HG02981 (cell line): ENCODE measurements at regions not wholly inside any gene's neighbourhood (a gene's known extent, or its start where the extent isn't known, plus 50 kb on each side); places are given as distances from the start of the nearest gene placed in this dataset.
"Not testable (repeated sequence)": the region's sequence is repeated elsewhere in the genome, so short reads cannot be mapped to it uniquely, and the experiment has no call there.

Experiments used
- ATAC-seq: cut with Tn5 transposase; IDR thresholded peaks from one replicate; pipeline ENCODE4 v1.9.1; 2021; ENCODE audit warnings: mild to moderate bottlenecking, moderate library complexity; ENCODE audit not compliant: unreplicated experiment

DNA sequence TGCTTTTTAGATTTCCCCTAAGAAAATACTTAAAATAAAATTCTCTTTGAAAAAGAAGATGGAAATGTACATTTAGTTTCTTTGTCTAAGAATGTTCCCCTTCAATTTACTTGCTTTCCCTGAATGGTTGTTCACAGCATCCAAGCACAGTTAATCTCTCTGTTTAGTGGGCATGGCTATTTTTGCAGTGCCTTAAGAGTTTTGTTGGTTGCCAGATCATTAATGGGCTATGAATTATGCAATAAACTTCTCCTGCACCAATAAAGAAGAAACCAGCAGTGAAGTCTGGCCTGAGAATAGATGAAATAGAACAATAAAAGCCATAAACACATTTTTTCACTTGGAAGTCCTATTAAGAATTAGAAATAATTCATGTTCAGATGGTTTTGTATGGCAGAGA lies 980.4 kb upstream of the IGFBP7 start:
- no peak for ATAC-seq

DNA sequence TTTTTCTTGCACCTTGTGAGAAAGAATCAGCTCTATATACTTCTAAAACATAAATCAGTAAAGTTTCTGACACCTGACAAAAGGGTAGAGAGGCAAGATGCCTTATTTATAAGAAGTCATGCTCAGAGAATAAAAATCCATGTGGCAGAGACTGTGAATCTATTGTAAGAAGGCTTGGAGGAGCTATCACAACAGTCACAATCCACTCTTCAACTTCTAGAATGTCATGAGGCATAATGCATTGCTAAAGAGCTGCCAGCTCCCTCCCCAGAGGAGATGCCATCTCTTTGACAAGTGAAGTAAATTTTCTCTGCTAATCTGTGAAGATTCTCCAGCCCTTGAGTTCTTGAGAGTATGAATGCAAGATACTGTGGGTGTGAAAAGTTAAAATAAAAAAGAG lies 971.2 kb upstream of the IGFBP7 start:
- no peak for ATAC-seq

DNA sequence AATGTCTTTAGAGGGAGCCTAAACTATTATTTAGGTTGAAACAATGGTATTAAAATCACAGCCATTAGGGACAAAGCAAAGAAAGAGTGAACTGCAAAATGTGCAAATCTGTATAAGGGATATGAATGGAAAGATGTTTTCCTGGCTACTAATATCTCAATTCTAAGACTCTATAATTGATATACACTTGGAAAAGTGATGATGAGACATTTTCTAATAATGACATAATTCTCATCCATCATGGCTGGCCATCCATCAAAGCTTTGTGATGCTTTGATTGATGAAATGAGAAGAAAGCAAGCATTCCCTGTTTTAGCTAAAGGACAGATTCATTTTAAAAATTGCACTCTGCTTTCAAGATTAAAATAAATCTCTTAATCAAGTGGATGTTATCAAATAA lies 965.5 kb upstream of the IGFBP7 start:
- no peak for ATAC-seq

DNA sequence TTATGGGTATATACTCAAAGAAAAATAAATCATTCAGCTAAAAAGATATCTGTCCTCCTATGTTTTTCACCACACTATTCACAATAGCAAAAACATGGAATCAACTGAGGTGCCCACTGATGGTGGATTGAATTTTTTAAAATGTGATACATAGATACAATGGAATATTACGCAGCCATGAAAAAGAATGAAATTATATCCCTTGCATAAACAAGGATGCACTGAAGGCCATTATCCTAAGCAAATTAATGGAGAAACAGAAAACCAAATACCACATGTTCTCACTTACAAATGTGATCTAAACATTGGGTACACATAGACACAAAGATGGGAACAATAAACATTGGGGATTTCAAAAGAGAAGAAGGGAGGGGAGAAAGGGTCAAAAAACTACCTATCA lies 964.2 kb upstream of the IGFBP7 start:
- no peak for ATAC-seq

DNA sequence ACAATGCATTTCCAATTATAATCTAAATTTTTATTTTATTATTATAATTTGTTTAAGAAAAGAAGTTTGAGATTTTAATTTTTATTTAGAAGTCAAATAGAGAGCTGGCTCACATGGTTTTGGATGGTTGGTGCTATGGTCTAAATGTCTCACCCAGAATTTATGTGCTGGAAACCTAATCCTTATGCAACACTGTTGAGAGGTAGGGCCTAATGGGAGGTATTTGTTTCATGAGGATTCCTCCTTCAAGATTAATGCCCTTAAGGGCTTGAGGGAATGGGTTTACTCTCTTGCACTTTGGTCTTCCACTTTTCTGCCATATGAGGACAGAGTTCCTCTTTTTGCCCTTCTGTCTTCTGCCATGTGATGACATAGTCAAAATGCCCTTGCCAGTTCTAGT lies 960.5 kb upstream of the IGFBP7 start:
- ATAC-seq: no peak

DNA sequence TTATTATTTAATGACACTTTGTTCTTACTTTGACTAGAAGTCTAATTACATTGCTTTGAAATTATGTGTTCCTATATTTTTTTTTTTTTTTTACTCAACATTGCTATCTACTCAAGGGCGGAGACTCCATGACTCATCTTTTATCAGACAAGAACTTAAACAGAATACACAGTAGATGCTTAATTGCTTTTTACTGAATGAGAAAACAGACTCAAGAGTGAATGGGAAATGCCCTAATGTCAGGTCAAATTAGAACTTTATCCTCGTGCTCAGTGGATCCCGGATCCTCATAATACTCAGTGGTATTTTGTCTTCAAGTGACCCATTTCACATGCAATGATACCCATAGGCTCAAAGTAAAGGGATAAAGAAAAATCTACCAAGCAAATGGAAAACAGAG lies 954.5 kb upstream of the IGFBP7 start:
- ATAC-seq: no peak

DNA sequence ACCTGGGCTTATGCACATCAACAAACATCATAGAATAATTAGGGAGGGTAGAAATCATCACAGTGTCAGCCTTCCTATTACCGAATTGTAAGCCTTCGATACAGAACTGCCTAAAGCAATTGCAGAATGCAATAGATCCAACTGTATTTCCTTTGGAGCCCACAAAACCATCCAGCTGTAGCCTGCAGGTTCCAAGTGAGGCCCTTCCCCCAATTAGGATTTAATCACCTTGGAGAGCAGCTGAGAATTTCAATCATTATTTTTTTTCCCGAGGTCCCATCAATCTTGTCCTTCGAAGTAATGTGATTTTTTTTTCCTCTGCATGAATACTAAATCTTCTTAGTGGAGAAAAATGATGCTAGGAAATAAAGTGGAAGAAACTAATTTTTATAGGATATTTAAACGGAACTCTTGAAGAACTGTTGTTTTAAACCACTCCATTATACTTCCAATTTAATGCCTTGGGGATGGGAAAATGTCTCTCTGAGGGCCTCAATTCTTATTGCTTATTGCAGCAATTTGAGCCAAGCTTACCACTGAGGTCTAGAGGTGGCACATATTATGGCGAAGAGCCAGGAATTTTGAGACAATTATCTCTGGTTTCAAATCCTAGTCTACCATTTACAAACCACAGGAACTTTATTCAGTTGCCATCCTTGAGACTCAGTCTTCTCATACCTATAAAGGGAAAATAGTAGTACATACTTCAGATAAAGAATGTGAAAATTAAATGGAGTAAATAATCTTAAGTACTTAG lies 953.4 kb upstream of the IGFBP7 start:
- no peak for ATAC-seq

DNA sequence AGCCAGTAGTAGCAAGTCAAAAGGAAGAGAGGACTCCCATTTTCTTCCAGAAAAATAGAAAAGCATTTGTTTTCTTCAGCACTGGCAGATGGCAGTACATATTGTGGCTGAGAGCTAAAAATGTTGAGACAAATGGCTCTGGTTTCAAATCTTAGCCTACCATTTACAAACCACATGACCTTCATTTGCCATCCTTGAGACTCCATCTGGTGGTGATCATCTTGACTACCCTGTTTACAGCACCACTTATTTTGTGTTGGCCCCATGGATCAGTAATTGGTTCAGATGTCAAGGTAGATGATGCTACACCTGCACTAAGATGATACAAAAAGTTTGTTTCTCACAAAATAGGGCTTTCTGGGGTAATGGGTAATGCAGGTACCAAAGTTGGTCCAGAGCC lies 951.8 kb upstream of the IGFBP7 start:
- no peak for ATAC-seq

DNA sequence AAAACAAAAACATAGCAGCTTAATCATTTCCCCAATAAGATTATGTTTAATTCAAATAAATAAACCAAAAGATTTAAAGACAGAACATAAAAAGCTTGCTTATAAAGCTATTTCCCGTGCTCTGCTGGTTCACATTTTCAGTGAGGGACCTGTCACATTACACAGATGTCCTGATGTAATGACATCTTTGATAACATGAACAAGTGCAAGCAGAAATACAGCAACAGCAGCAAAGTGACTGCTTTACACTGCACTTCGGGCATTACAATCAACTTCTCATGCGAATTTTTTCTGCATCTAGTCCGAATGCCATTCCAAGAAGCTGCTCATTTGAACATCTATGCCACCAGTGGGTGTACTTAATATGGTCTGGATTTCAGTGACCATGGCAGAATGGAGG lies 940.3 kb upstream of the IGFBP7 start:
- ATAC-seq: no peak

DNA sequence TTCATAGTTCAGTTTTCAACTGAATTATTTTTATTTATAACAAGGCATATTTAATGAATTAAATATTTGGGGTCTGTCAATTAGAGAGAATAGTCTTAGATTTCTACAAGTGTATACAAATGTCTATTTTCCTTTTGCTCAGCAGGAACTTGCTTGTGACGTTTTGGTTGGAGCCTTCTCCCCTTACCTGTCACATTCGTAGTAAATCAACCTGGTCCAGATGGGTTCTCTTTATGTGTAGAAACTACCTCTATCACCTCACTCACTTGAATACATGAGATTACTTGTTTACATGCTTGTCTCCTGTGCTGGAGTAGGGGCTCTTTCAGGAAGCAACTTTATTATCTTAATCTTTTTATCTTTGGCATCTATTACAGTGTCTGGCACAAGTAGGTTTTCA lies 938.3 kb upstream of the IGFBP7 start:
- no peak for ATAC-seq

DNA sequence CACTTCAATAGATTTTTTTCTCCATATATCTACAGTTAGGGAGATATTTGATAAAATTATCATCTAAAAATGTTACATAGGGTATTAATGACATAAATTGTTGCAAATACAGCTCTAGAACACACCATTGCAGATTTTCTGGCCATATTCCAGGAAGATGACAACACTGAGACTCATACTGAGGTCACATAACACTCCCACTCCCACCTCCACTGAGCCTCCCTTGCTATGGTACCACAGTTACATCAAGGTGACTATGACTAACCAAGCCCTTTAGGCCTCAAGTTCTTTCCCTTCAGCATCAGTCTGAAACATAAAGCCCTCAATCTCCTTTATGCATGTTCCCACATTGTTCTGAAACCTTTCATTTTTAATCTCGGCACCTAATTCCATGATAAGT lies 932.0 kb upstream of the IGFBP7 start:
- ATAC-seq: no peak

DNA sequence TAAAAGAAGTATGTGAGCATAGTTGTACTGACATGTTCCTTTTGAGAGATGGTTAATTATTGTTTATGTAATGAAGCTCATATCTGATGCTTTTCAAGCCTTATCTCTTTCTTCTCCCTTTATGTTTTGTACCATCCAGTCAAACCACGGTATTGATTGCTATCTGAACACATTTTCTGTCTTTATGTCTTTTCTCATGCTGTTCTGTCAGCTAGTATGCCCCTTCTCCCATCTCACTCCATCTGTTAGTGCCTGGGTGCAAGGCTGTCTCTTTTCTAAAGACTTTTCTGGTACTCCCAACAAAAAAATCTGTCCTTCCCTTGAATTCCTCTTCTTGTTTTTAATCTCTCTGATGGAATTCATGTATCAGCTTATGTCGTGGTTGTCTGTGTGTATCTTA lies 883.8 kb upstream of the IGFBP7 start:
- no peak for ATAC-seq

DNA sequence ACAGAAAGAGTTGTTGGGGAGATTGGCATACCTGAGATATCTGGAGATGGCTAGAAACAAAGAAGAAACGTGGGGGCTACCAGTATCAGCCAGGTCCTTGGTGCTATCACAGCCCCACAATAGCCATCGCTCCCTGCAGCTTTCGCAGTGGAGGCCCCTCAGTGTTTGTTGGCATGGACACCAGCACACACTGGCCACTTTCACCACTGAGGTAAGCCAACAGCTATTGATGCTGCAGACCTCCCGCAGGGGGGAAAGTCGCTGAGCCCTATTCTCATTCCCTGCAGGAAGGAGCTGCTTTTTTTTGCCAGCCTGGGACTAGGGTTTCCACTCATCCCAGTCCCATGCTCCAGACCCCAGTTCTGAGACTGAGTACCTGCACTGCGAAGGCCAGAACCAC lies 879.2 kb upstream of the IGFBP7 start:
- no peak for ATAC-seq

DNA sequence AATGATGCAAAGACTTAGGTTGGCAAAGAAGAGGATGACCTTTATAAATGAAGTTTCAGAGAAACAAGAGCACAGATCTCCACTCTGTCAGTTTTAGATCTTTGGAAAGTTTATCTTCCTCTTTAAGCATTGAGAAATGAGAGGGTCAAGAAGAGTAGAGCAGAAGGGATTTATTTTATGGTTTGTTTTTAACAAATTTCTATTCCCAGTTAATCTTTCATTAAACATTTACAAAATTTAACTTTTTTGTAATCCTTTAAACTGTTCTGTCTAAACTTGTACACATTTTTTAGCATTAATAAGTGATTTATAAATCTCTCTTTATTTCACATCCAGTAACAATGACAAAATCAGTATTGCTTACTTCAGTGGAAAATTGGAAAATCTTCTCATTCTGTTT lies 875.0 kb upstream of the IGFBP7 start:
- ATAC-seq: no peak

DNA sequence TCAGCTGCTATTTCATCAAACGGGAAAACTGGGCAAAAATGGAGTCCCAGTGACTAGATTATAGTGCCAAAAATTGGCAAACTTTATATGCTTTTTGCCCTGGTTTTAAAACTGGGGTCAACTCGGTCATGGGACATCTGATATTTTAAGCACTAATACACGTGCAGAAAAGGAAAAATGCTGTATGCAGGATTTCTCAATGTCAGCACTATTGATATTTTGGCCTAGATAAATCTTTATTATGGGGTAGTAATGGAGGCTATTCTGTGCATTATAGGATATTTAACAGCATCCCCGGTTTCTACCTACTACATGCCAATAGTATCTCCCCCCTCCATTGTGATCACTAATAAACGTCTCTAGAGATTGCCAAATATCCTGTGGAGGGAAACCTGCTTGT lies 870.9 kb upstream of the IGFBP7 start:
- ATAC-seq: no peak

DNA sequence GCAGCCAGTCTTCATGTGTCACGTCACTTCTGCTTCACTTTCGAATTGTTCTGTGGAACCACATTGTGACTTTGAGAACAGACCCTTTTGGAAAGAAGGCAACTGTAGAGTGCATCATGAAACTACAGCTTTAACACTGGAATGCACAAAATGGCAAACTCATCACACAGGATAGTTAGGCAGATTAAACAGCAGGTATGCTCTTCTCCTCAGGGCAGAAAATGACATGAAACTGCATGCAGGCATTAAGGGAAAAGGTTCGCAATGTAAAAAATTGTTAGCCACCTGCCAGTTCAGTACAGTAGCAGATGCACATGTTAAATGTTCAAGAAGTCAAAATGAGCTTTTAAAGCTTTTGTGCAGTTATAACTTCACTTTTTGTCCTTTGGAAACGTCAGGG lies 864.6 kb upstream of the IGFBP7 start:
- ATAC-seq: no peak

DNA sequence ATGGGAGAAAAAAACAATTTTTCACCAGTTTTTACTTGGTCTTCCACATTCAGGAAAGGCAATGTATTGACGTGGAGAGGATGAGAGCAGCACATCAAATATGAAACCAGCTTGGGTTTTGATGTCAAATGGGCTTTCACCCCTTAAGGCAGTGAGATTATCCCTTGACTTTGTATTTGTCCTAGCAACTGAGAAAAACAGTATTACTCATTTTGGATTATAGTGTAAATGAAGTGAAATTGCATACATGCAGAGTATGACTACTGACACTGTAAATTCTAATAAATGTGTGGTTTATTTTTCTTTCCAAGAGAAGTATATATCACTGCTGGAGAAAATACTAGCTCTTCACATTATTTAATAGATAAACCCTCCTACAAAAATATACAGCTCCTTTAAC lies 863.6 kb upstream of the IGFBP7 start:
- ATAC-seq: no peak

DNA sequence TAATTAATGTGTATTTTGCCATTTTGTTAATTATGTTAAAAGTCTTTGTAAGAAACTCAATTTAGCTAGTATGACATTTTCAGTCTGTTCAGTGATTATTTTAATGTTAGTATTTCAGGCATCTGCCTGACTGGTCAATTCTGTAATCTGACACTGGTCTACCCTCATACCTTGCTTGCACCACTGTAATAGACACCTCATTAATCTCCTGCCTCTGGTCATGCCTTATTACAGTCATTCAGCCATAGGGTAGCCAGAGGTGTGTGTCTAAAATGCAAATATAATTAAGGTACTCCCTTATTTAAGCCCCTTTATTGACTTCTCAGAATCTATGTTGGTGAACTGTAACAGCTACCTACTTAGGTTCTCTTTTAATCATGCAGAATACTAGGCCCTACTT lies 861.1 kb upstream of the IGFBP7 start:
- no peak for ATAC-seq

DNA sequence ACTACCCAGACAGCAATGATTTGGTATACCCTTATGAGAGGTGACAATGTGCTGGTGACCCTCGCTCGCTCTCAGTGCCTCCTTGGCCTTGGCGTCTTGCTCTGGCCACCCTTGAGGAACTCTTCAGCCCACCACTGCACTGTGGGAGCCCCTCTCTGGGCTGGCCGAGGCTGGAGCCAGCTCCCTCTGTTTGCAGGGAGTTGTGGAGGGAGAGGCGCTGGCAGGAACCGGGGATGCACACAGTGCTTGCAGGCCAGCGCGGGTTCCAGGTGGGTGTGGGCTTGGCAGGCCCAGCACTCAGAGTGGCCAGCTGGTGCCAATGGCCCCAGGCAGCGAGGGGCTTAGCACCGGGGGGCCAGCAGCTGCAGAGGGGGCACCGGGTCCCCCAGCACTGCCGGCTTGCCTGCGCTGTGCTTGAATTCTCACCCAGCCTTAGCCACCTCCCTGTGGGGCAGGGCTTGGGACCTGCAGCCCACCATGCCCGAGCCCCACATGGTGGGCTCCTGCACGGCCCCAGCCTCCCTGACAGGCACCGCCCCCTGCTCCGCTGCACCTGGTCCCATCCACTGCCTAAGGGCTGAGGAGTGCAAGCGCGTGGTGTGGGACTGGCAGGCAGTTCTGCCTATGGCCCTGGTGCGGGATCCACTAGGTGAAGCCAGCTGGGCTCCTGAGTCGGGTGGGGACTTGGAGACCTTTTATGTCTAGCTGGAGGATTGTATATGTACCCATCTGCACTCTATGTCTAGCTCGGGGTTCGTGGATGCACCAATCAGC lies 857.0 kb upstream of the IGFBP7 start:
- no peak for ATAC-seq

DNA sequence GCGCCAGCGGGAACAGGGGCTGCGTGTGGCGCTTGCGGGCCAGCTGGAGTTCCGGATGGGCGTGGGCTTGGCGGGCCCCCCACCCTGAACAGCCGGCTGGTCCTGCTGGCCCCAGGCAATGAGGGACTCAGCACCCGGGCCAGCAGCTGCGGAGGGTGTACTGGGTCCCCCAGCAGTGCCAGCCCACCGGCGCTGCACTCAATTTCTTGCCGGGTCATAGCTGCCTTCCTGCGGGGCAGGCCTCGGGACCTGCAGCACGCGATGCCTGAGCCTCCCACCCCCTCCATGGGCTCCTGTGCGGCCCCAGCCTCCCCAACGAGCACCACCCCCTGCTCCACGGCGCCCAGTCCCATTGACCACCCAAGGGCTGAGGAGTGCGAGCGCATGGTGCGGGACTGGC lies 855.2 kb upstream of the IGFBP7 start:
- not testable (repeated sequence) for ATAC-seq

DNA sequence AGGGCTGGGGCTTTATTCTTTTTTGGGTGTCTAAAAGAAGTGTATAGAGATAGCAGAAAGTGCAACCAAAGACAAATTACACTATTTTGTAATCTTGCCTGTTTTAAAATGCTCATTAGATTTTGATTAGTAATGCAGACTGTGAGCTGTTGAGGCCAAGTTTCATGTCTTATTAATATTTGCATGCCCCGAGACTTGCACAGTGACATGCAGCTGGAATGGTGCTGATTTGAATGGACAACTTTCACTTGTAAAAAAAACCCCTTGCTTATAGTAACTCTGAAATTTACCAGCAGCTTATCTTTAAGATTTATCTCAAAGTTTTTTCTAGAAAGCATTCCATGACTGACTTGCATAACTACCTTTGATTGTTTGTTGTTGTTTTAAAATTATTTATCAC lies 835.1 kb upstream of the IGFBP7 start:
- no peak for ATAC-seq

DNA sequence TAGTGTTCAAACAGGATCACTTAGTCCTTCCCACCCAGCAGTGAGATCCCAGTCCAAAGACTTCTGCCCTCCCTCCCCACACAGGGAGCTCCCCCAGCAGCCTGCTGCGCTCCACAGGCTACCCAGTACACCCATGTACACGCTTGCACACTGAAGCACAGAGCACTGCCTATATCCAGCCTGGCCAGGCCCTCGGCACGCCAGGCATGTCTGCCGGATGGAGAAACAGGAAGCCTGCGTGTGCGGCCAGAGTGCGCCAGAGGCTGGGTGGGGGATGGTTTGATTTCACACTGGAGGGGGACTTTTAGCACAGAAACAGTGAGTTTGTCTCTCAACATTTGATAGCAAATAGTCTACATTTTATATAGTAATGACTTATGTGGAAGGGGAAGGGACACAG lies 833.5 kb upstream of the IGFBP7 start:
- no peak for ATAC-seq

DNA sequence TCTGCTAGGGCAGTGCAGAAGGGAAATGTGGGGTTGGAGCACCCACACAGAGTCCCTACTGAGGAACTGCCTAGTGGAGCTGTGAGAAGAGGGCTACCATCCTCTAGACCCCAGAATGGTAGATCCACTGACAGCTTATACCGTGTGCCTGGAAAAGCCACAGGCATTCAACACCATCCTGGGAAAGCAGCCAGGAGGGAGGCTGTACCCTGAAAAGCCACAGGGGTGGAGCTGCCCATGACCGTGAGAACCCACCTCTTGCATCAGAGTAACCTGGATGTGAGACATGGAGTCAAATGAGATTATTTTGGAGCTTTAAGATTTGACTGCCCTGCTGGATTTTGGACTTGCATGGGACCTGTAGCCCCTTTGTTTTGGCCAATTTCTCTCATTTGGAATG lies 827.1 kb upstream of the IGFBP7 start:
- ATAC-seq: not testable (repeated sequence)
